AG09309 (cell line): ENCODE measurements at regions not wholly inside any gene's neighbourhood (a gene's known extent, or its start where the extent isn't known, plus 50 kb on each side); places are given as distances from the start of the nearest gene placed in this dataset.

Experiments
- DNase-seq: peaks from one replicate; pipeline ENCODE4 v3.0.0-alpha.2; 2010; ENCODE audit warnings: low read depth
- H3K4me3 ChIP-seq: 2 replicates; pipeline ENCODE4 v1.5.1; 2011; ENCODE audit warnings: mild to moderate bottlenecking, low read depth, low read length, moderate library complexity; ENCODE audit not compliant: control insufficient read depth
- TF ChIP-seq, protein P1 (sequence below): IDR thresholded peaks from 2 replicates; pipeline ENCODE4 v1.5.1; 2011; ENCODE audit warnings: mild to moderate bottlenecking, low read depth, low read length, inconsistent platforms; ENCODE audit not compliant: insufficient read depth, control insufficient read depth; ENCODE audit errors: missing control alignments

DNA sequence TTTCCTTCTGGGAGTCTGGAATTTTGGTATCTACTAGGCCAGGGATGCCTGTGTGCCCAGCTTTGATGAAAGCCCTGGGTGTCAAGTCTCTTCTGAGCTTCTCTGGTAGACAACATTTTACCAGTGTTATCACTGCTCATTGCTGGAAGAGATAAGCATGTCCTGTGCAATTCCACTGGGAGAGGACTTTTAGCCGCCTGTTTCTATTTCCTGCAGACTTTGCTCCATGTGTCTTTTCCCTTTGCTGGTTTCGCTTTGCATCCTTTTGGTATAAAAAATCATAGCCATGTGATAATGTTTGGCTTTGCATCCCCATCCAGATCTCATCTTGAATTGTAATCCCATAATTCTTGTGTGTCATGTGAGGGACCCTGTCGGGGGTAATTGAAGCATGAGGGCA, 163.2 kb downstream of the SLC28A3 start:
- TF ChIP-seq, protein P1, sequence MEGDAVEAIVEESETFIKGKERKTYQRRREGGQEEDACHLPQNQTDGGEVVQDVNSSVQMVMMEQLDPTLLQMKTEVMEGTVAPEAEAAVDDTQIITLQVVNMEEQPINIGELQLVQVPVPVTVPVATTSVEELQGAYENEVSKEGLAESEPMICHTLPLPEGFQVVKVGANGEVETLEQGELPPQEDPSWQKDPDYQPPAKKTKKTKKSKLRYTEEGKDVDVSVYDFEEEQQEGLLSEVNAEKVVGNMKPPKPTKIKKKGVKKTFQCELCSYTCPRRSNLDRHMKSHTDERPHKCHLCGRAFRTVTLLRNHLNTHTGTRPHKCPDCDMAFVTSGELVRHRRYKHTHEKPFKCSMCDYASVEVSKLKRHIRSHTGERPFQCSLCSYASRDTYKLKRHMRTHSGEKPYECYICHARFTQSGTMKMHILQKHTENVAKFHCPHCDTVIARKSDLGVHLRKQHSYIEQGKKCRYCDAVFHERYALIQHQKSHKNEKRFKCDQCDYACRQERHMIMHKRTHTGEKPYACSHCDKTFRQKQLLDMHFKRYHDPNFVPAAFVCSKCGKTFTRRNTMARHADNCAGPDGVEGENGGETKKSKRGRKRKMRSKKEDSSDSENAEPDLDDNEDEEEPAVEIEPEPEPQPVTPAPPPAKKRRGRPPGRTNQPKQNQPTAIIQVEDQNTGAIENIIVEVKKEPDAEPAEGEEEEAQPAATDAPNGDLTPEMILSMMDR: no peak
- DNase-seq: no peak

DNA sequence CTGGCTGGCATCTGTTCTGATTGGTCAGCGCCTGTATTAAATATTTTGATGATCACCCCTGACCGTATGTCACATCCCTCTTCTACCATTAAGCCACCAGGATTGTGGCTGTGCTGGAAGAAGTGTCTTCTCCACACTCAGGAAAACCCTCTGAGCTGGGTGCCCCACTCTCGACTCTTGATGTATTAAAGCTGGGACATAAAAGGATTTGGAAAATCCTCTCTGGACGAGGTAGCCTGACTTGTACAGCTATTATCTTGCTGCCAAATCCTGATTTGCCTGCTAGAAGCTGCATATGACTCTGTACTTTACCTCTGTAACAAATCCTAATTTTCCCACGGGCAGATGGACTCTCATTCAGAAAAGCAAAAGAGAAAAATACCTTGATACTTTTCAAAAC, 161.0 kb downstream of the SLC28A3 start:
- TF ChIP-seq, protein P1: no peak
- H3K4me3 ChIP-seq: no peak overlapping the region
- DNase-seq: no peak

More for the DNA sequence above, 163.2 kb downstream of the SLC28A3 start:
- H3K4me3 ChIP-seq: no peak overlapping the region

DNA sequence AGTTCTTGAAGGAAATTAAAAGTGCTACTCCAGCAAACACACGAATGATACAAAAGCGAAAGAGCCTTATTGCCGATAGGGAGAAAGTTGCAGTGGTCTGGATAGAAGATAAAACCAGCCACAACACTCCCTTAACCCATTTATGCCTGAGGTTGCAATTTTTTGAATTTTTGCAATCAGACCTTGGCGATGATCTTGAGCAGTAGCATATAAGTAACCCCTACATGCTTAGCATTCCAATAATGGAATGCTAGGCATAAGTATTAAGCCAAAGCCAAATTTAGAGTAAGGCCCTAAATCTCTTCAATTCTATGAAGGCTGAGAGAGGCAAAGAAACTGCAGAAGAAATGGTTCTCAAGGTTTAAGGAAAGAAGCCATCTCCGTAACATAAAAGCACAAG, 153.5 kb downstream of the SLC28A3 start:
- H3K4me3 ChIP-seq: no peak overlapping the region
- TF ChIP-seq, protein P1: no peak
- DNase-seq: no peak

DNA sequence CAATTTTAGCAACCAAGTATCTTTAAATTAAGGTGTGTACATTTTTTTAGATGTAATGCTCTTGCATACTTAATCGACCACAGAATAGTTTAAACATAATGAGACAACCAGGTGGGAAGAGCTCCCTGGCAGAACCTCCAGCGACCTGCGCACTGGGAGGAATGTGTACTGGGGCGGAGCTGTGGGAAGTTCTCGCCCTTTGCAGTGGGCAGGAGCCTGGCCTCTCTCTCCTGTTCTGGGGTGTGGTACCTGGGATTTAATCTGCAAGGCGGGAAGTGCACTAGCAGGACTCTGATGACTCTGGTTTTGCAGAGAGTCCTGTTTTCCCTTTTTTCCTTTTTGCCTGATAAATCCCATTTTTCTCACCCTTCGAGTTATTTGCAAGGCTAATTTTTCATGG, 150.7 kb downstream of the SLC28A3 start:
- H3K4me3 ChIP-seq: no peak overlapping the region
- DNase-seq: no peak
- TF ChIP-seq, protein P1: no peak

DNA sequence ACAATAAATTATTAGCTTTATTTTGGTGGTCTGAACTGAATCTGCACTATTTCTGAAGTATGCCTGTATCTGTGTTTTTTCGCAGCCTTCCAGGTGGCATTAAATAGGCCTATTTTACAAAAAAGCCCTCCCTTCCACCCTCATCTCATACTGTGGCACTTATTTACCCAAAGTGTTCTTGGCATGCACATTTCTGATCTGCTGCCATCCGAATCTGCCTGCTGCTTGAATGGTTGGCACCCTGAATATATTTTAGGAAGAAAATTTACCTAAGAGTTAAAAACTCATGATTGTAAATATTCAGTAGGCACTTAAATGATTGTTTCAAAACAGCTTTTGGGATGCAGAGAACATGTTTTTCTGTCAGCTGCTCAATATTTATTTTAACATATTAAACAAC, 150.1 kb downstream of the SLC28A3 start:
- H3K4me3 ChIP-seq: no peak overlapping the region
- DNase-seq: no peak
- TF ChIP-seq, protein P1: no peak

DNA sequence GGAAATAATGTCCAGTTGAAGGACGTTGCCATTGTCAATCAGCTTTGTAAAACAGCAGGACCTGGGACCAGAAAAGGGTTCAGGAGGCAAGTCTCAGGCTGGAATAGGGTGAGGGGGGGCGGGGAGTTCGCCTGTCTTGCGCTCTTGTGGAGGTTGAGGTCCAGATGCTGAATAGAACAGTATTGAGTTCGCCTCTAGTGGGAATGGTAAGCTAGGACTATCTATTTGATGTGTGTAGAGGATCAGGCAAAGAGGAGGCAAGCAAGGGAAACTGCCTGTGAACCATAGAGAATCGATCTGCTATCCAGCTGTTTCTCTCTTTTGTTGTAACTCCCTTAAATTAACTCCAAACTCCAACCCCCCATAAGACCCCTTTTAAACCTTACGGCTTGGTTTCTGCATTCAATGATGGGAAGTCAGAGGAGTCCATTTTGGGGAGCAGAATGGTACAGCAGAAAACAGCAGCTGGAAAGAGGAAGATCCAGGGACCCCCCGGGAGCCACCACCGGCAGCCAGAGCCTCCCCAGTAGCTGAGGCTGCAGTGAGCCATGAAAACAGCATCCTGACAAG, 133.7 kb downstream of the SLC28A3 start:
- DNase-seq: no peak
- H3K4me3 ChIP-seq: no peak overlapping the region
- TF ChIP-seq, protein P1: no peak
